Embryonic facial prominence (tissue), 1 donor: ENCODE measurements at regions not wholly inside any gene's neighbourhood (a gene's known extent, or its start where the extent isn't known, plus 50 kb on each side); places are given as distances from the start of the nearest gene placed in this dataset.

Source experiments
- DNase-seq: peaks from one replicate; pipeline ENCODE4 v3.0.0-alpha.2; 2016; ENCODE audit errors: extremely low spot score

DNA sequence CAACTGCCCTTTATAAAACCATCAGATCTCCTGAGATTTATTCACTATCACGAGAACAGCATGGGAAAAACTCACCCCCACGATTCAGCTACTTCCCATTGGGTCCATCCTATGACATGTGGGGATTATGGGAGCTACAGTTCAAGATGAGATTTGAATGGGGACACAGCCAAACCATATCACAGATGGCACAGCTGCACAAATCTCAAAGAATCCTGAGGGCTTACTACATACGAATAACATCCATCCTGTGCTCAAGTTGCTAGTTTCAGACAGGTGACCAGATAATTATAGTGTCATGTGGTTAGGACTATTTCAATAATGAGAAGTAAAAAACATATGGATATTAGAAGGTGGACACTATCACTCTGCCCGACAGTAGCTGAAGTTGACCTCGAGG is 211.2 kb downstream of the NUAK1 start:
- no peak for DNase-seq

DNA sequence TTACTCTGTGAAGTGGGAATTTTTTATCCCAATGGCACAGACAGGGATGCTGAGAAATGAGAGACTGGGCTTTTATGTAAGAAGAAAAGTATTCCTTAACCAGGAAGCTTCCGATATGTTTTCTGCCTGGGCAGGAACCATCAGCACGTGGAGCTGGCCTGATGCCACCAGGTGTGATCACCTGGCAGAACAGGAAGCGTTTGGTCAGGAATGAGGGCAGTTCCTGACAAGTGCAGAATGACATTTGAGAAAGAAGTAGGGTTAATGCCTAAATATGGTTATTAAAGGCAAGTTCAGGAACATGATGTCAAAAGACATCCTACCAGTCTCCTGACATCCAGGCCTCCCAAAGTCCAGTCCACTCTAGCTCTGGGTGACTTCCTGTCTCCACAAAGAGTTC is 210.3 kb downstream of the NUAK1 start:
- no peak for DNase-seq

DNA sequence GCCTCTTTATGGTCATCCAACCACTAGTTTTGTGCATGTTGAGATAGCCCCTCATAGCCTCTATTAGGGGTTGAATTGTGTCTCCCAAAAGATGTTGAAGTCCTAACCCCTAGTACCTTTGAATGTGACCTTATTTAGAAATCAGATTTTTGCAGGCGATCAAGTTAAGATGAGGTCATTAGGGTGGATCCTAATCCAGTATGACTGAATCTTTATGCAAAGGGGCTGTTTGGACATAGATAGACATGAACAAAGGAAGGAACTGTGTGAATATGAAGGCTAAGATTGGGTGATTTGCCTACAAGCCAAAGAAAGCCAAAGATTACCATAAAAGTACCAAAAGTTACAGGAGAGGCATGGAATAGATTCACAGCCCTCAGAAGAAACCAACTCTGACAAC is 209.6 kb downstream of the NUAK1 start:
- DNase-seq: no peak

DNA sequence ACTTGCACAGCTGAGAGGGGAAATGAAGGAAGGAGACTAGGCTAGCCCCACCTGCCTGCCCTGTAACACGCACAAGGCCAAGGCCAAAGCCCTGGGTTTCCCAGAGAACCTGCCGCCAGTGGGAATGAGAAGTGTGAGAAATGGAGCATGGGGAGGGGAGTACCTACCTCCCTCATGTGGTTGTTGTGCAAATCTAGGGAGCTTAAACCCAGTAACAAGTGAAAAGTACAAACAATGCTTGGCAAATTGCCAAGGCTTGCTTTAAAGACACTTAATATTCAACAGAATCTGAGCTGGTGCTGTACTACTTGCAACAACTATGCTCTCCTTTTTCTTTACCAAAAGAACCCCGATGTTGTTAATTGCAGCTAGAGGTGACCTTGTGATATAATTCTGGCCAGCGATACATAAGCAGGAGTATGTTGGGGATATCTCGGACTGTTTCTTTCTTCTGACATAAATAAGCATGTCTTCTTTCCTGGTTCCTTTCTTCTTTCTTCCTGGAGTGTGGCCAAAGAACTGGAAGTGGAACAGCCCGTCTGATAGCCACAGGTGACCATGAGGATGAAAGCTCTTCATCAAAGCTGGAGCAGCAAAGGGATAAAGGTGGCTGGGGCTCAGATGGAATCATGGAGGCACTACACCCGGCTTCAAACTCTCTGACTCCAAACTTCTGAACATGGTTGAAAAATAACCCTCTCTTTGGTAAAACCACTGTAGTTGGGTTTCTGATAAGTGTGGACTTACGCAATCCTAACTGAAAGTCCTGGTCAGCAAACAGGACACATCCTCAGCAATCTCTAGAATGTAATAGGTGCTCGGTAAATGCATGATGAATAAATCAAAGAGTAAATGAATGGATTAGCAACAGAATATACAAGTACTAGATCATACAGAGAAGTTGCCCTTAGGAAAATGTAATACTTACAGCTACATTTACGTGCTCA is 207.9 kb downstream of the NUAK1 start:
- no peak for DNase-seq

DNA sequence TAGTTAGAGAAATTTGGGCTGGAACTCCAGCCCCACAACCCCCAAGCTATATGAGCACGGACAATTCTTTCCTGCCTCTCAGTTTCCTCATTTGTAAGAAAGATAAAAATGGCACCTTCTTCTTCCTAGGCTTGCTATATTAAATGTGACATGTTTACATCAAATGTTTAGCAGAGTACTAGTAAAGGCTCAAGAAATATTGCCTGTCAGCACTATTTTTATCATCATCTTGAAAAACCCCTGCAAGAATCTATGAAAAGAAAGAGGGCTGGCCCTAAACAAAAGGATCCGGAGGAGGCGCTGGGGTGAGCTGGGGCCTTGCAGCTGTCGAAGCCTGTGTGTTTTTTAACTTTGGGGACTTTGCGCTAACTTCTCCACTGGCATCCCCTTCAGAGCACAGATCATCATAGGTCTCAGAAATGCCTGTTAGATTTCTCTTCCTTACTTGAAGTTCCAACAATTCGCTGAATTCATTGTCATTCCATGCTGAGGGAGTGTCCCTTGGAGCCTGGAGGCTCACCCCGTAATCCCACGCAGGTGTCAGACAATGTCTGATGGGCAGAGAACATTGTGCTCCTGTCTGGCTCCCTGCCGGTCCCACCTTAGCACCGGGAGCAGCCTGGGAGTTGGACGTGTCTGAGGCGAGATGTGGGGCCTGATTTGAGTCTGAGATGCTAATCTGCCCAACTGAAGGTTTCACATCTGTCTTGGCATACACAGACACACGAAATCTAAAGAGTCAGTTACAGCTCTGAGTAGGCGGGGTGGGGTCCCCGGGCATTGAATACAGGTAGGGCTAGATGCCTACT is 206.8 kb downstream of the NUAK1 start:
- DNase-seq: no peak

DNA sequence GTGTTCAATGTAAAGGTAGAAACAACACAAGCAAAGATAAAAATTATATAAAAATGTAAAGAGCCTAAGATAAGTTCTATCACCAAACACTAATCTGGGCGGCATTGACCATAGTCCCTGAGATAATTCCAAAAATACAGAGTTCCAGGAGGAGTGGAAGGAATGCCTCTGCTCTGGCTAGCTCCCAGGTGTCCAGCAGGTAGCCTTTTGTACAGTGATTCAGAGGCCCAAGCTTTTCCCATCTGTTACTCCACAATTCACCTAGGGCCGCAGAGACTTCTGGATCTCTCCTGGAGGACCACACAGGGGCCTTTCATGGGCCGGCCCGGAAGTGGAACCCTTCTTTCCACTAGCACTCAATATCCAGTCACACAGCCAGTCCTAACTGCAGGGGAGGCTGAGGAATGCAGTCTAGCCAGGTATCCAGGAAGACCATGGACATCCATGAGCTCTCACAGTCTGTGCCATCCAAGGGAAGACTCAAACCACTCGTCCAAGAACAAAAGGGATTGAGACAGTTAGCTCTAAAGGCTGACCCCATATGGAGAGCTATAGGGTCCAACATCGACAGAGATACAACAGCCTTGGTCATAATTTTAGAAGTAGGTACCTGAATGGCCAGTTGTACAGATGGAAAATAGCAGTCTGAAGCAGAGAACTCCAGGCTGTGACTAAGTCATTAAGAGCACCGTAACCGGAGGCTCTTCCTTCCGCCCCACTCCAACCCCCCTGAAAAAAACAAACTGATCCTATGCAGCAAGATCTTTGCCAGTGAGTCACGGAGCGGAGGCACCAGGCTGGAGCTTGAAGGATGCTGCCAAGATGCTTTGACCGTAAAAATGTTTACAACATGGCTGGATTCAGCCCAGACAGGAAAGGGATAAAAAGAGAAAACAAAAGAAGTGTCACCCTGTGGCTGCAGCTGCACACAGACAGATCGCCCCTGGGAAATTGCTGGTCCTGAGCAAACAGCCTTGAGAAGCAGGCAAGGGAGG is 204.8 kb downstream of the NUAK1 start:
- no peak for DNase-seq

DNA sequence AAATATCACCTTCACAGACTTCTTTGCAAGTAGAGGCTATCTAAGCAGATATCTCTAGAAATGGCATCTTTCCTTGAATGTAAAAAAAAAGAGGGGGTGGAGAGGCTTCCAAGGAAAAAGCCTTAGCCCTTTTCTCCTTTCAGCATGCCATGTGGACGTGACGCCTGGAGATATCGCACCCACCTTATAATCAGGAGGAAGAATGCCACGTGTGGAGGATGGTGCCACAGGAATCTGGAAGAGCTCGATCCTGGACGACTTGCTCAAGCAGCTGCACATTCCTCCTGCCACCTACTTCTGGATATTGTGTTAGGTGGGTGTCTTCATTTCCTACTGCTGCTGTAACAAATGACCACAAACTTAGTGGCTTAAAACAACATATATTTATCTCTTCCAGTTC is 203.6 kb downstream of the NUAK1 start:
- DNase-seq: no peak

DNA sequence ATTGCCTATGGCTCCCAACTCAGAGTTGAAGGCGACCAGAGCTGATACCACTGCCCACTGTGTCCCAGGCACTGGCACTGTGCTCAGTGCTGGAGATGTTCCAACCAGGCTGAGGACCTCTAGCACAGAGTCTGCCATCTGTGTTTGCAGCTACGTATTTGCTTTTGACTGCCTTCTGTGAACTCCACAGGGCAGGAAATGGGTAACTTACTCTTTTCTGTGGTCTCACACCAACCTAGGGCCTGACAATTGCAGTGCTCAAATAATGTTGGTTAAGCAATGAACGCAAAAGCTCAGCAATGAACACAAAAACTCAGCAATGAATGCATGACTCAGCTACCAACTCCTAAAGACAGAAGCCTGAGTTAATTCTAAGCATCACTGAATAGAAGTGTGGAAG is 202.8 kb downstream of the NUAK1 start:
- no peak for DNase-seq

DNA sequence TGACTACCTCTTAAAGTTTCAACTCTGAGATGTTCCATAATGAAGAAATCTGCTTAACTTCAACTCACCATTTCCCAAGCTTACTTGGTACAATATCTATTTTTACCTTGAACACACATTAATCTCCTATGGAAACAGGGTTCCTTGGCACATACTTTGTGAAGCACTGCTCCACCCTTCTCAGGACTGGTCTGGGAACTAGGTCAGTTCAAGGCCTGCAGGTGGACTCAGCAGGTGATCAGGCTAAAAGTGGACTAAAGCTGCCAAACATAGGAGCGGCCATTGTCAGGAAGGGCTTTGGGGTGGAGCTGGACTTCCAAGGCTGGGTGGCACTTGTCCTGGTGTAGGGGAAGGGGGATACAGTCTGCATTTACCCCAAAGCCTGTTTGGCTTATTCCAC is 202.3 kb downstream of the NUAK1 start:
- no peak for DNase-seq

DNA sequence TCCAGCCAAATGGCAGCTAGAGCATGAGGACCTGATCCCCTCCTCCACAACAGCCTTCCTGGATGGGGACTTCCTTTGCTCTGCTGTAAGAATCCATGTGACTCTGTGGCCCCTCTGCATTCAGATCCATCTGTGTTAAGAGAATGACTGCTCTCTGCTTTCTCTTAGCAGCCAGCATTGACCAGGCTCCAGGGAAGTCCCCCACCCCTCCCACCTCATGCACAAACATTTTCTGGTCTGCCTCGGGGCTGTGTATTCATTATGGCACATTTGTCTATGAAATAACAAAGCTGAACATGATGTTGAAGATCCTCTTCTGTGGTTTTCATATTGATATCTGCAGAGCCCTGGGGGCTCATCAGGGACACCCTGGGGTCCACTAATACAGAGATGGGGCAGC is 201.7 kb downstream of the NUAK1 start:
- DNase-seq: no peak

DNA sequence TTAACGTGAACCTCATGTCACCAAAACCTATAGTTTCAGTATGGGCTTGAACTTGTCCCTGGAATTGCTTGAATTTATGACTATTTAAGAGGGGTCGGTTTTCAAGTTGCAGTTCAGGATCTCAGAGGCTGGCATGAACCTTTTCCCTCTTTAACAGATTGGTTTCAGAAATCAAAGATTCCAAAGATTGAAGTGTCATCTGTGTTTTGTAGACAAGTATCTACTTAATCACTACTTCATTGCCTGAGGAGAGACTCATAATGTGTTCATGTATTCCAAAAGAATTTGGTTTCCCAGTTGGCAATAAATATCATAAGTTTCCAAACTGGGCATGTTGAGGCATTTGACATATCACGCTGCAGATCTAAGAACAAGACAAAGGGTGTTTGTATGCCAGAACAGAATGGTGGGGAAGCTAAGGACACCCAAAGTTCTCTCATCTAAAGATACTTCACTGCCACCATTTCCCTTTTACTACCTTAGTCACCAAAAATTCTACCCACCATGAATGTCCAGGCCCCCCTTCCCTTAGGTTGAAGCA is 199.5 kb downstream of the NUAK1 start:
- no peak for DNase-seq

DNA sequence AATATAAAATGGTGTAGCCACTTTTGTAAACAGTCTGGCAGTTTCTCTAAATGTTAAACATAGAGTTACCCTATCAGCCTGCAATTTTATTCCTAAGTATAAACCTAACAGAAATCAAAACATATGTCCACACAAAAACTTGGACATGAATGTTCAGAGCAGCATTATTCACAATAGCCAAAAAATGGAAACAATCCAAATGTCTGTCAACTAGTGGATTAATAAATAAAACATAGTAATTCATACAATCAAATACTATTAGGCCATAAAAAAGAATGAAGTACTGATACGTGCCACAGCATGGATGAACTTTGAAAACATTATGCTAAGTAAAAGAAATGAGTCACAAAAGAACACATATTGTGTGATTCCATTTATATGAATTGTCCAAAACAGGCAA is 196.5 kb downstream of the NUAK1 start:
- DNase-seq: no peak

DNA sequence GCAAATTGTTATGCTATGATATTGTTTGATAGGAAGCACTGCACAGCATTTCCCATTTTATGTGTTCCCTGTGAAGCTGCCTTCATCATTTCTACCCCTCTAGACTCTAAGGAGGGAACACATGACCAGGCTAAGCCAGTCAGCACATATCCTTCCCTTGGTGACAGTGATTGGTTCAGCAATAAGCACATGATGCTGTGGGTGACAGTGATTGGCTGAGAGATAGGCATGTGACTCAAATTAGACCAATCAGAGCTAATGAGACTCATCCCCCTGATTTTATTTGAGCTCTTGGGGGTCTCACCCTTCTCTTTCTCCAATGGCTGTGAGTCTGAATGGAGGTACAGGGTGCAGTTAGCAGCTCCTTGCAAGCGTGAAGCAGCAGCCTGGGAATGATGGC is 195.2 kb downstream of the NUAK1 start:
- DNase-seq: no peak

DNA sequence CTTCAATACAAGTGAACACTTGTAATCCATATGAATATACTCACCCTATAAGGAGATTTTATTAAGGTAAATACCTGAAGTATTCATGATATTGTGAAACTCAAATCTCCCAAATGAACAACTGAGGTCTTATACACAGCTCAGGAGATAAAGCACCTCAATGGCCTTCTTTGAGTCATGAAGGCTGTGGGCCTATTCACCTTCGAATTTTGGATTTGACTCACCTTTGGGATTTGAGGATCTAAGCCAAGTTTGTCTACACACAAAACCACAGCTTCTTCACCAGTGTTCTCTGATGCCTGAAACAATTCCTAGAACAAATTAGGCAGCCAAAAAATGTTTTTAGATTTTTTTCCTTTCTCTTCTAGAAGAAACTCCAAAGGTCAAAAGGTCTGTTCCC is 194.1 kb downstream of the NUAK1 start:
- DNase-seq: no peak

DNA sequence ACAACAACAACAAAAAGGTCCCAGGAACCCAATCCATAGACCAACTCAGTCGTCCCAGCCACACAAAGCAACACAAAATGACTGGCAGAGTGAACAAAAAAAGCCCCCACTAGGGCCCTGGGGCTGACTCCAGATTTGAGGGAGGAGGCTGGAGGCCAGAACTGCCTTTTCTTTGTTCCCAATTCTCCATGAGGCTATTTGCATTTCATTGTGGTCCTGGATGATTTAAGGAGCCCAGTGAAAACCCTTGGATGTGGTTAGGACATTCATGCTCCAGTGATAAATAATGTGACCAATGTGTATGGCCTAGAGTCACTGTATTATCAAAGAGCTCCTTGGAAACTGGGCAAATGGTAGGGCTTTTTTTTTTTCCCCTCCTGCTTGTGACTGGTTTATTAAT is 192.9 kb downstream of the NUAK1 start:
- no peak for DNase-seq

DNA sequence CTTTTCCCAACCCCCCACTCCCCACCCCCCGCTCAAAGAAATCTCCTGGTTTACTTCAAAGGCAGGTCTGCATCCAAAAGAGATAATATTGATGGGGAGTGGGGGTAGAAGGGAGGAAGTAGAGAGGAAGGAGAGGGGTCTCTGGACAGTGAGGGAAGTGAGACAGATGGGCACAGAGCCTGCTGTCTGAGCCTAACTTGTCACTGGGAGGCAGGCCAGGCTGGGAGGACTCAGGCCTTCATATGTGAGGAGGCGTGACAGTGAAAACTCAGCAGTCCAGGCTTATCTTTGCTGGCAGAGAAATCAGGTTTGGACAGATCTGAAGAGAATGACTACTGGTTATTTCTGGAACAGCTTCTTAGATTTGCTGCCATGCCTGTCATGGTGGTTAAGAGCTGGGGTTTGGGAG is 192.3 kb downstream of the NUAK1 start:
- DNase-seq: no peak

DNA sequence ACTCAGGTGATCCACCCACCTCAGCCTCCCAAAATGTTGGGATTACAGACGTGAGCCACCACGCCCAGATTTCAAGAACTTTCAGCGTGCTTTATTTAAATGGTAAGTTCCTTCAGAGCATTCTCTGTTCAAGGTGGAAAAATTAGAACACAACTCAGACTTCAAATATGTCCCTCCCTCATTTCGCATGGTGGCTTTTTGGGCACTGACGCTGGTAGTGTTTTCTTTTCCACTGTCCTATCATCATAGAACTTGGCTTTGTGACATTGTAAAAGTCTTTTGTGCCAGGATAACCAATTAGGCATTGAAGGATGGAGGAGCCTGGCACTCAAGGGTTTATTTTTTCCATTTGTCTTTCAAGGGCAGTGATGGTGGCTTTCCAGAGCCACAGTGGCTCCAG is 190.8 kb downstream of the NUAK1 start:
- no peak for DNase-seq

DNA sequence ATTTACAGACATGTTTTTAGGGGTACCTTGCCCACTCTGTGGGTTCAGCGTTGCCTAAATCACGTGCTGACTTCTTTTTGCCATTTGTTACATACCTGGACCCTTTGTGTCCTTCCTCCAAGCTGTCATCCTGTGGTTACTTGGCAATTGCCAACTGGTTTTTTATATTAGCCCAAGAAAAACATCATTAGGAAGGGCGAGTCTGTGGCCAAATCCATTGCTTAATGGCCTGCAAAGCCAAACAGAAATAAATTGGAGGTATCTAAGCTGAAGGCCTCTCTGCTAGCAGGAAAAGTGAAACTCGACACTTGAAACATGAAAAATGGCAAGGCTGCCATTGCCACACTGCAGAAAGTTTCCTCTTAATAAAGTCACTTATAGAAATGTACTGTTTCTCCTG is 190.4 kb downstream of the NUAK1 start:
- no peak for DNase-seq

DNA sequence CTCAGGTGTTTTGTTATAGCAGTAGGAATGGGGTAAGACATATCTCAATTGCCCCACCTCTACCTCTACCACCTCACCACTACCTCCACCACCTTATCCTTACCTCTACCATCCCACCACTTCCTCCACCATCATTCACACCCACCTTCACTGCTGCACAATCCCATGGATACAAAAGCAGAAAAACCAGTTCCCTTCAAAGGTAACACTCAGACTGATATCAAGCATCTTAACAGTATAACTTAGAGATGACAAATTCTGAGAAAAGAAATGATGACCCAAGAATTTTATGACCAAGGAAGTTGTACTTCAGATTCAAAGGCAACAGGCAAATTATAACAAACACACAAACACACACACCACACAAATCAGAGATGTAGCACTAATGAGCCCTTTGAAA is 189.4 kb downstream of the NUAK1 start:
- no peak for DNase-seq

DNA sequence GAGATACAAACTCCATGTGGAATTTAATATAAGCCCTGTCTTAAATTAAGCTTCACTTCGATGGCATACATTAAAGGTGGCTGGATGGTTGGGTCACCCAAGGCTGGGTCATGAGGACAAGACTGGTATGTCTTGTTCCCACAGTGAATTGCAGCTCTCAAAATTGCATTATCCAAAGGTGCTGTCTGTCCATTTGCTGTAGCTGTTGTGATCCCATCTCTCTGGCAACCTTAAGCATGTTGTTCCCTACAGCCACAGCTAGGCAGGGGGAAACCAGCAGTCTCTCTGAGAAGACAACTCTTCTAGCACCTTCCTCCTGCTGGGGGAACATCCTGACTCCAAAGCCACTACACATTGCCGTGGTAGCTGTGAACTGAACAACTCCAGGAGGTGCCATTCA is 187.0 kb downstream of the NUAK1 start:
- DNase-seq: no peak
